ENCODE measurements at regions not wholly inside any gene's neighbourhood (a gene's known extent, or its start where the extent isn't known, plus 50 kb on each side); places are given as distances from the start of the nearest gene placed in this dataset.

DNA sequence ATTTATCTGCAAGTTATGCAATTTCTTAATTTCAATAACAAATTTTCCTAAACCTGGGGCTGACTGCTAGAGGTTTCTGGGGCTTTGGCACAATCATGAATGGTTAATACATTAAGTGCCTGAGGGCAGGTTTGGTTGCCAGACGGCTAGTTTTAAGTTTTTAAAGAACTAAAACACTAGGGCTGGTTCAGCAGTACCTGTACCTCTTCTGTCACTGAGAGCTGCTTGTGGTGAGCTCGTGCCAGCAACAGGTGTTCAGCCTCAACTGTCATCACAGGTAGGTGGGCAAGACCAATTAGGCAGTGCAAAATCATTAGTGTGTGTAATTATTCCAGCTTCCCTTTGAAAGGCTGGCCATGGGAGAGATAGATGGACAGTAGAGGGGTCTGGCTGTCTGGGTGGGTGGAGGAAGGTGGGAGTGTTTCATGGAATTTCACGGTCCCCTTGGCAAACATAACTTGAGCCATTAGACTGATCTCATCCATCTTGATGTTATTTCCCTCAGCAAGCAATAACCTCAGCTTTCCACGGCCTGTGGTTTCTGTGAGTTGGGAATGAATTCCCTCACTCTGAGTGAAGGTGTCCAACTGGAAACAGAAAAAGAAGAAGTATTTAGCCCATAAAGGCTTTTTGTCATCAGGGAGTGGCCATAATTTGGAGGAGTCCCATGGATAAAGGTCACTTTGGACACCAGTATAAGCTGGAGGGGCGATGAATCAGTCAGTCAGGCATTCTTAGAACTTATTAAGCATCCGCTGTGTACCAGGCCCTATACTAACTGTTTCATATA lies 114.8 kb downstream of the SNX19 start:
- Histone ChIP-seq H3K9me3 (no peaks in the 10 kb centered on the region), H3K27ac (no peak overlapping the region), H3K36me3 (no peaks in the 10 kb centered on the region), H3K4me3 (no peak overlapping the region), H3K9ac (ENCODE audit: low read depth in 2 of 2, low read length in 2 of 2) (no peak overlapping the region), H3K4me1 (no peaks in the 10 kb centered on the region), H3K27me3 (no peaks in the 10 kb centered on the region)
- DNase-seq, result no peak
- intact Hi-C loops (cut with DNase I), result no loop called here
- TF ChIP-seq, protein P1, sequence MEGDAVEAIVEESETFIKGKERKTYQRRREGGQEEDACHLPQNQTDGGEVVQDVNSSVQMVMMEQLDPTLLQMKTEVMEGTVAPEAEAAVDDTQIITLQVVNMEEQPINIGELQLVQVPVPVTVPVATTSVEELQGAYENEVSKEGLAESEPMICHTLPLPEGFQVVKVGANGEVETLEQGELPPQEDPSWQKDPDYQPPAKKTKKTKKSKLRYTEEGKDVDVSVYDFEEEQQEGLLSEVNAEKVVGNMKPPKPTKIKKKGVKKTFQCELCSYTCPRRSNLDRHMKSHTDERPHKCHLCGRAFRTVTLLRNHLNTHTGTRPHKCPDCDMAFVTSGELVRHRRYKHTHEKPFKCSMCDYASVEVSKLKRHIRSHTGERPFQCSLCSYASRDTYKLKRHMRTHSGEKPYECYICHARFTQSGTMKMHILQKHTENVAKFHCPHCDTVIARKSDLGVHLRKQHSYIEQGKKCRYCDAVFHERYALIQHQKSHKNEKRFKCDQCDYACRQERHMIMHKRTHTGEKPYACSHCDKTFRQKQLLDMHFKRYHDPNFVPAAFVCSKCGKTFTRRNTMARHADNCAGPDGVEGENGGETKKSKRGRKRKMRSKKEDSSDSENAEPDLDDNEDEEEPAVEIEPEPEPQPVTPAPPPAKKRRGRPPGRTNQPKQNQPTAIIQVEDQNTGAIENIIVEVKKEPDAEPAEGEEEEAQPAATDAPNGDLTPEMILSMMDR (IDR thresholded peaks at IDR 0.05), result no peak

GRCh38 chr11:130802567-130802966 lies 113.7 kb downstream of the SNX19 start:
- Histone ChIP-seq H3K4me3 (no peak overlapping the region), H3K9me3 (no peaks in the 10 kb centered on the region), H3K36me3 (no peaks in the 10 kb centered on the region), H3K9ac (ENCODE audit: low read depth in 2 of 2, low read length in 2 of 2) (no peak overlapping the region), H3K4me1 (no peaks in the 10 kb centered on the region), H3K27ac (no peak overlapping the region), H3K27me3 (no peaks in the 10 kb centered on the region)
- intact Hi-C loops (cut with DNase I), result no loop called here
- no peak for DNase-seq
- TF ChIP-seq, protein P1 (IDR thresholded peaks at IDR 0.05), result no peak

GRCh38 chr11:130804306-130805076 lies 111.8 kb downstream of the SNX19 start:
- Histone ChIP-seq H3K9ac (ENCODE audit: low read depth in 2 of 2, low read length in 2 of 2) (no peak overlapping the region), H3K36me3 (no peaks in the 10 kb centered on the region), H3K27ac (no peak overlapping the region), H3K4me3 (no peak overlapping the region), H3K9me3 (no peaks in the 10 kb centered on the region), H3K27me3 (no peaks in the 10 kb centered on the region), H3K4me1 (no peaks in the 10 kb centered on the region)
- intact Hi-C loops (cut with DNase I), result no loop called here
- TF ChIP-seq, protein P1 (IDR thresholded peaks at IDR 0.05), result no peak
- no peak for DNase-seq

DNA sequence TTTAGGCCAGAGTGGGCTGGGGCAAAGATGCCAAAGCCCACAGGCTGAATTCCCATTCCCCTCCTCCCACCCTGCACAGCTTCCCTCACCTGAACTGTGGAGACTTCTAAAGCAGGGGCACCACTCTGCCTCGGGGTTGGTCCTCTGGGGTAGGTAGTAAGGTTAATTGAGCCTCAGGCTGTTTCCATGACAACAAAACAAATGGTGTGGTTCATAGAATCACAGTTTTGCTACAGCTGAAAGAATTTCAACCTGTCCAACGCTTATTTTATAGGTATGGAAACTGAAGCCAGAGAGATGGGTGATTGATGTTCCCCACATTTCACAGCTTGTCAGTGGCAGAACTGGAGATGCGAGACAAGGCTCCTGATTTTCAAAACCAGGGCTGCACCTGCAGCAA lies 109.5 kb downstream of the SNX19 start:
- H3K27ac ChIP-seq, result no peak overlapping the region
- no peak for DNase-seq
- no peak overlapping the region for H3K4me3 ChIP-seq
- no peaks in the 10 kb centered on the region for H3K9me3 ChIP-seq
- H3K36me3 ChIP-seq, result no peaks in the 10 kb centered on the region
- no peak overlapping the region for H3K9ac ChIP-seq (ENCODE audit: low read depth in 2 of 2, low read length in 2 of 2)
- H3K4me1 ChIP-seq, result no peaks in the 10 kb centered on the region
- intact Hi-C loops (cut with DNase I), result no loop called here
- TF ChIP-seq, protein P1 (IDR thresholded peaks at IDR 0.05), result no peak
- no peaks in the 10 kb centered on the region for H3K27me3 ChIP-seq

GRCh38 chr11:130808541-130808940 lies 107.7 kb downstream of the SNX19 start:
- intact Hi-C loops (cut with DNase I), result no loop called here
- Histone ChIP-seq H3K27ac (no peak overlapping the region), H3K9ac (ENCODE audit: low read depth in 2 of 2, low read length in 2 of 2) (no peak overlapping the region), H3K9me3 (no peaks in the 10 kb centered on the region), H3K4me3 (no peak overlapping the region), H3K27me3 (no peaks in the 10 kb centered on the region), H3K36me3 (no peaks in the 10 kb centered on the region), H3K4me1 (no peaks in the 10 kb centered on the region)
- TF ChIP-seq, protein P1 (IDR thresholded peaks at IDR 0.05), result no peak
- no peak for DNase-seq
